ENCODE measurements at regions not wholly inside any gene's neighbourhood (a gene's known extent, or its start where the extent isn't known, plus 50 kb on each side); places are given as distances from the start of the nearest gene placed in this dataset.

GRCh38 chr3:45333549-45333948 is 54.8 kb upstream of the LARS2 start:
- TF ChIP-seq YY1 (IDR thresholded peaks at IDR 0.05; ENCODE audit: insufficient read depth, insufficient read length), result no peak
- TF ChIP-seq ZNF274 (IDR thresholded peaks at IDR 0.05; ENCODE audit: low read depth, low read length), result no peak

Measured in NT2/D1 (cell line).